ENCODE measurements at regions not wholly inside any gene's neighbourhood (a gene's known extent, or its start where the extent isn't known, plus 50 kb on each side); places are given as distances from the start of the nearest gene placed in this dataset.

GRCh38 chr5:61599370-61600122 is 267.5 kb downstream of the ZSWIM6 start (continued):
- TF ChIP-seq CHD7 (IDR thresholded peaks at IDR 0.05; ENCODE audit: insufficient replicate concordance, low read length) = no peak
- TF ChIP-seq SP2 (IDR thresholded peaks at IDR 0.05; ENCODE audit: low read length) = no peak
- no peak for TF ChIP-seq JUN (IDR thresholded peaks at IDR 0.05; ENCODE audit: low read depth, low read length)
- TF ChIP-seq USF2 (IDR thresholded peaks at IDR 0.05; ENCODE audit: low read length) = no peak
- no peak for TF ChIP-seq SRF (IDR thresholded peaks at IDR 0.05; ENCODE audit: low read depth, low read length)
- no peak for TF ChIP-seq SIX5 (IDR thresholded peaks at IDR 0.05; ENCODE audit: low read depth, low read length)
- no peak for TF ChIP-seq CREB1 (IDR thresholded peaks at IDR 0.05)
- TF ChIP-seq SP4 (IDR thresholded peaks at IDR 0.05; ENCODE audit: low read length) = no peak
- no peak for TF ChIP-seq HDAC2 (IDR thresholded peaks at IDR 0.05; ENCODE audit: borderline replicate concordance in 1 of 2, low read depth in 2 of 2, low read length in 2 of 2)
- no peak for TF ChIP-seq CHD1 (IDR thresholded peaks at IDR 0.05; ENCODE audit: low read depth, low read length)
